ENCODE measurements at regions not wholly inside any gene's neighbourhood (a gene's known extent, or its start where the extent isn't known, plus 50 kb on each side); places are given as distances from the start of the nearest gene placed in this dataset.

DNA sequence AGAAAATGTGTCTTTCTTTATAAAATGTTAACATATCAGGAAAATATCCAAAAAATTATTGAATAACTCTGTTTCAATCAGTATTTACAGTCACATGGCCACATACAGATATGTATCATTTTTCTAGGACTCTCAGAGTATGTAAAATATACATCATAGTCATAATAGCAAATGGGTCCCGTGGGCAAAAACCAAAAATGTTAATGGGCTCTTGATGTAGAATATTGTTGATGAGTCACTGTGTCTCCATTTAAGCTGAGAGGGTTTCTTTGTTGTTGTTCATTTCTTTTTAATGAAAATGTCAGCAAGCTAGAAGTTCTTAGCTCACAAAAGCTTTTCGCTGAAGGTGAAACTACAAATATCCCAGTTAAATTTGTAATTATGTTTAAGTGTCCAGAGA lies 1713.1 kb upstream of the PCDH20 start:
- TF ChIP-seq ZNF70 (CRISPR knock-in tag; IDR thresholded peaks at IDR 0.05), result no peak
- TF ChIP-seq, protein P1, sequence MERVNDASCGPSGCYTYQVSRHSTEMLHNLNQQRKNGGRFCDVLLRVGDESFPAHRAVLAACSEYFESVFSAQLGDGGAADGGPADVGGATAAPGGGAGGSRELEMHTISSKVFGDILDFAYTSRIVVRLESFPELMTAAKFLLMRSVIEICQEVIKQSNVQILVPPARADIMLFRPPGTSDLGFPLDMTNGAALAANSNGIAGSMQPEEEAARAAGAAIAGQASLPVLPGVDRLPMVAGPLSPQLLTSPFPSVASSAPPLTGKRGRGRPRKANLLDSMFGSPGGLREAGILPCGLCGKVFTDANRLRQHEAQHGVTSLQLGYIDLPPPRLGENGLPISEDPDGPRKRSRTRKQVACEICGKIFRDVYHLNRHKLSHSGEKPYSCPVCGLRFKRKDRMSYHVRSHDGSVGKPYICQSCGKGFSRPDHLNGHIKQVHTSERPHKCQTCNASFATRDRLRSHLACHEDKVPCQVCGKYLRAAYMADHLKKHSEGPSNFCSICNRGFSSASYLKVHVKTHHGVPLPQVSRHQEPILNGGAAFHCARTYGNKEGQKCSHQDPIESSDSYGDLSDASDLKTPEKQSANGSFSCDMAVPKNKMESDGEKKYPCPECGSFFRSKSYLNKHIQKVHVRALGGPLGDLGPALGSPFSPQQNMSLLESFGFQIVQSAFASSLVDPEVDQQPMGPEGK (CRISPR knock-in tag; IDR thresholded peaks at IDR 0.05; ENCODE audit: borderline replicate concordance), result no peak
- no peak for TF ChIP-seq ESRRG (CRISPR knock-in tag; IDR thresholded peaks at IDR 0.05)
- TF ChIP-seq RARB (CRISPR knock-in tag; IDR thresholded peaks at IDR 0.05), result no peak
- TF ChIP-seq, protein P2, sequence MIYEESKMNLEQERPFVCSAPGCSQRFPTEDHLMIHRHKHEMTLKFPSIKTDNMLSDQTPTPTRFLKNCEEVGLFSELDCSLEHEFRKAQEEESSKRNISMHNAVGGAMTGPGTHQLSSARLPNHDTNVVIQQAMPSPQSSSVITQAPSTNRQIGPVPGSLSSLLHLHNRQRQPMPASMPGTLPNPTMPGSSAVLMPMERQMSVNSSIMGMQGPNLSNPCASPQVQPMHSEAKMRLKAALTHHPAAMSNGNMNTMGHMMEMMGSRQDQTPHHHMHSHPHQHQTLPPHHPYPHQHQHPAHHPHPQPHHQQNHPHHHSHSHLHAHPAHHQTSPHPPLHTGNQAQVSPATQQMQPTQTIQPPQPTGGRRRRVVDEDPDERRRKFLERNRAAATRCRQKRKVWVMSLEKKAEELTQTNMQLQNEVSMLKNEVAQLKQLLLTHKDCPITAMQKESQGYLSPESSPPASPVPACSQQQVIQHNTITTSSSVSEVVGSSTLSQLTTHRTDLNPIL (CRISPR knock-in tag; IDR thresholded peaks at IDR 0.05; ENCODE audit: low read depth), result no peak
